Stomach (tissue), 4 donors: ENCODE measurements at regions not wholly inside any gene's neighbourhood (a gene's known extent, or its start where the extent isn't known, plus 50 kb on each side); places are given as distances from the start of the nearest gene placed in this dataset.

ENCODE experiments used
- CTCF ChIP-seq, 7 experiments: fragments of 450-650 bp in 4 of 7; fragments of 200-600 bp in 3 of 7; sonication (generic) in 3 of 7; IDR thresholded peaks; one replicate each; pipeline ENCODE4 v1.5.1; 2016 to 2019; ENCODE audit warnings: antibody characterized with exemption in 7 of 7, control low read depth in 2 of 7, mild to moderate bottlenecking in 1 of 7
- POLR2A ChIP-seq, 4 donors: fragments of 450-650 bp; IDR thresholded peaks; one replicate each; pipeline ENCODE4 v1.6.1; 2016; ENCODE audit warnings: antibody characterized with exemption in 4 of 4, control low read depth in 2 of 4, mild to moderate bottlenecking in 1 of 4, moderate library complexity in 1 of 4

GRCh38 chr2:37820471-37820986, 104.6 kb upstream of the RMDN2 start:
- TF ChIP-seq CTCF (IDR thresholded peaks at IDR 0.05): no peak
- TF ChIP-seq POLR2A (IDR thresholded peaks at IDR 0.05): no peak
